H9 (cell line): ENCODE measurements at regions not wholly inside any gene's neighbourhood (a gene's known extent, or its start where the extent isn't known, plus 50 kb on each side); places are given as distances from the start of the nearest gene placed in this dataset.

Experiments
- DNase-seq: peaks from one replicate; pipeline ENCODE4 v3.0.0-alpha.2; 2017
- H2AFZ ChIP-seq: one replicate; pipeline ENCODE4 v1.6.1; 2013; ENCODE audit warnings: mild to moderate bottlenecking, low read length, control low read depth, moderate library complexity
- H2AK5ac ChIP-seq: 2 replicates; pipeline ENCODE4 v1.6.1; 2013; ENCODE audit warnings: low read length, control low read depth, mixed read lengths; ENCODE audit not compliant: insufficient read length
- H2BK120ac ChIP-seq: one replicate; pipeline ENCODE4 v1.6.1; 2013; ENCODE audit warnings: low read depth, mild to moderate bottlenecking, low read length, control low read depth, inconsistent platforms; ENCODE audit not compliant: poor library complexity, severe bottlenecking
- H2BK12ac ChIP-seq: 2 replicates; pipeline ENCODE4 v1.6.1; 2013; ENCODE audit warnings: low read length, control low read depth, mixed read lengths, low read depth; ENCODE audit not compliant: insufficient read length
- H2BK15ac ChIP-seq: 2 replicates; pipeline ENCODE4 v1.6.1; 2013; ENCODE audit warnings: low read depth, low read length, control low read depth
- H2BK20ac ChIP-seq: one replicate; pipeline ENCODE4 v1.6.1; 2013; ENCODE audit warnings: low read depth, mild to moderate bottlenecking, low read length, control low read depth, inconsistent platforms; ENCODE audit not compliant: poor library complexity, severe bottlenecking
- H2BK5ac ChIP-seq: 2 replicates; pipeline ENCODE4 v1.6.1; 2013; ENCODE audit warnings: low read length, control low read depth, mixed read lengths; ENCODE audit not compliant: insufficient read length
- H3K14ac ChIP-seq: 2 replicates; pipeline ENCODE4 v1.6.1; 2013; ENCODE audit warnings: low read length, control low read depth; ENCODE audit not compliant: insufficient read depth
- H3K18ac ChIP-seq: 2 replicates; pipeline ENCODE4 v1.6.1; 2013; ENCODE audit warnings: low read depth, mild to moderate bottlenecking, mixed read lengths, low read length, control low read depth; ENCODE audit not compliant: insufficient read length
- H3K23ac ChIP-seq: 2 replicates; pipeline ENCODE4 v1.6.1; 2013; ENCODE audit warnings: low read length, control low read depth, mixed read lengths, low read depth; ENCODE audit not compliant: insufficient read length
- H3K23me2 ChIP-seq: 2 replicates; pipeline ENCODE4 v1.6.1; 2013; ENCODE audit warnings: low read depth, mild to moderate bottlenecking, mixed read lengths, low read length, control low read depth; ENCODE audit not compliant: insufficient read length, poor library complexity, severe bottlenecking
- H3K27ac ChIP-seq: 2 replicates; pipeline ENCODE4 v1.5.1; 2013; ENCODE audit warnings: low read length, control low read depth, mixed read lengths, low read depth; ENCODE audit not compliant: insufficient read length
- H3K27me3 ChIP-seq: 2 replicates; pipeline ENCODE4 v1.6.1; 2013; ENCODE audit warnings: low read length, control low read depth, inconsistent platforms; ENCODE audit not compliant: insufficient read depth
- H3K4ac ChIP-seq: 2 replicates; pipeline ENCODE4 v1.6.1; 2013; ENCODE audit warnings: low read depth, mild to moderate bottlenecking, control low read depth, inconsistent platforms, low read length, moderate library complexity
- H3K4me1 ChIP-seq: 2 replicates; pipeline ENCODE4 v1.6.1; 2013; ENCODE audit warnings: low read length, control low read depth, inconsistent platforms; ENCODE audit not compliant: insufficient read depth
- H3K4me2 ChIP-seq: 2 replicates; pipeline ENCODE4 v1.6.1; 2013; ENCODE audit warnings: low read length, control low read depth, mixed read lengths; ENCODE audit not compliant: insufficient read length, insufficient read depth
- H3K56ac ChIP-seq: 2 replicates; pipeline ENCODE4 v1.6.1; 2013; ENCODE audit warnings: low read depth, mild to moderate bottlenecking, mixed read lengths, low read length, control low read depth; ENCODE audit not compliant: insufficient read length
- H3K79me1 ChIP-seq: 2 replicates; pipeline ENCODE4 v1.6.1; 2013; ENCODE audit warnings: low read depth, mild to moderate bottlenecking, moderate library complexity, low read length, control low read depth, inconsistent platforms; ENCODE audit not compliant: insufficient read depth, poor library complexity, severe bottlenecking
- H3K79me2 ChIP-seq: 2 replicates; pipeline ENCODE4 v1.6.1; 2013; ENCODE audit warnings: low read length, control low read depth, inconsistent platforms; ENCODE audit not compliant: insufficient read depth
- H3K9ac ChIP-seq: 2 replicates; pipeline ENCODE4 v1.6.1; 2013; ENCODE audit warnings: low read length, control low read depth, mixed read lengths; ENCODE audit not compliant: insufficient read length; ENCODE audit errors: extremely low read depth
- H3K9me3 ChIP-seq: one replicate; pipeline ENCODE4 v1.6.1; 2013; ENCODE audit warnings: low read depth, low read length, inconsistent platforms; ENCODE audit not compliant: control insufficient read depth
- H3T11ph ChIP-seq: one replicate; pipeline ENCODE4 v1.6.1; 2013; ENCODE audit warnings: mild to moderate bottlenecking, low read length, control low read depth, inconsistent platforms
- H4K20me1 ChIP-seq: one replicate; pipeline ENCODE4 v1.6.1; 2013; ENCODE audit not compliant: control insufficient read depth, insufficient read length, insufficient read depth
- H4K5ac ChIP-seq: 2 replicates; pipeline ENCODE4 v1.6.1; 2013; ENCODE audit warnings: low read depth, mild to moderate bottlenecking, mixed read lengths, low read length, control low read depth; ENCODE audit not compliant: insufficient read length
- H4K8ac ChIP-seq: replicated peaks from 2 replicates; pipeline ENCODE4 v1.6.1; 2013; ENCODE audit warnings: low read length, control low read depth, mixed read lengths, low read depth; ENCODE audit not compliant: insufficient read length
- H4K91ac ChIP-seq: 2 replicates; pipeline ENCODE4 v1.6.1; 2013; ENCODE audit warnings: low read depth, mild to moderate bottlenecking, moderate library complexity, mixed read lengths, low read length, control low read depth; ENCODE audit not compliant: insufficient read length
- H3K27ac Mint-ChIP-seq, 3 experiments: 2 replicates in 2 of 3; 3 replicates in 1 of 3; pipeline ENCODE4 v1.8.0; 2020 to 2021; ENCODE audit warnings: mixed read lengths in 3 of 3, mild to moderate bottlenecking in 1 of 3, moderate library complexity in 1 of 3
- H3K27me3 Mint-ChIP-seq: 2 replicates; pipeline ENCODE4 v1.8.0; 2021; ENCODE audit warnings: low read depth, mild to moderate bottlenecking, moderate library complexity, mixed read lengths
- H3K36me3 Mint-ChIP-seq, 3 experiments: 2 replicates in 2 of 3; 3 replicates in 1 of 3; pipeline ENCODE4 v1.8.0; 2020 to 2021; ENCODE audit warnings: low read depth in 3 of 3, mixed read lengths in 3 of 3; ENCODE audit not compliant: insufficient read depth in 1 of 3
- H3K4me1 Mint-ChIP-seq, 2 experiments: 2 replicates each; pipeline ENCODE4 v1.8.0; 2020; ENCODE audit warnings: mixed read lengths in 2 of 2
- H3K4me3 Mint-ChIP-seq, 2 experiments: 2 replicates in 1 of 2; 3 replicates in 1 of 2; pipeline ENCODE4 v1.8.0; 2020 to 2021; ENCODE audit warnings: mild to moderate bottlenecking in 2 of 2, mixed read lengths in 2 of 2, moderate library complexity in 1 of 2
- H3K9me3 Mint-ChIP-seq, 2 experiments: 2 replicates in 1 of 2; 3 replicates in 1 of 2; pipeline ENCODE4 v1.8.0; 2020; ENCODE audit warnings: mild to moderate bottlenecking in 2 of 2, mixed read lengths in 2 of 2, moderate library complexity in 1 of 2
- CTCF ChIP-seq: fragments of 200-600 bp; sonication (generic); conservative IDR thresholded peaks from 3 replicates; pipeline ENCODE4 v1.8.0; 2021; ENCODE audit warnings: antibody characterized with exemption, mild to moderate bottlenecking
- WGBS: extraction: QIAGEN DNeasy Blood & Tissue Kit; methylation state at CpG from one replicate; pipeline ENCODE4 v1.1.7; 2013; ENCODE audit warnings: missing lambda C conversion rate, low lambda C conversion rate, mixed read lengths; ENCODE audit not compliant: insufficient read length; ENCODE audit errors: extremely low coverage; 5-methylcytosine and 5-hydroxymethylcytosine counted together

- Histone ChIP-seq H3K4me1 (peaks cover 3% of the 10 kb centered on the region; the same call in 1 of the 2 replicates), H3K23ac (no peak overlapping the region), H3K27me3 (no peaks in the 10 kb centered on the region), H3K14ac (no peak overlapping the region), H3K27ac (no peak overlapping the region), H3K23me2 (no peaks in the 10 kb centered on the region), H2BK12ac (no peak overlapping the region), H3K56ac (no peak overlapping the region), H3K18ac (no peak overlapping the region), H2BK120ac (no peak overlapping the region), H2BK5ac (no peak overlapping the region), H2BK20ac (no peak overlapping the region), H3K9me3 (no peaks in the 10 kb centered on the region), H3K9ac (no peak overlapping the region), H4K91ac (no peak overlapping the region), H4K8ac (no peak overlapping the region), H3K4ac (no peak overlapping the region), H4K5ac (no peak overlapping the region), H3K79me2 (no peaks in the 10 kb centered on the region), H3K4me2 (no peak overlapping the region), H3K79me1 (no peaks in the 10 kb centered on the region), H3T11ph (no peak overlapping the region), H2AFZ (no peak overlapping the region), H2AK5ac (no peak overlapping the region), H2BK15ac (no peak overlapping the region), H4K20me1 (no peaks in the 10 kb centered on the region)
- no peak overlapping the region for H3K4me3 Mint-ChIP-seq
- H3K36me3 Mint-ChIP-seq = peaks cover 0 to 2% (median 0%) of the 10 kb centered on the region in 3 experiments; a peak in 2 of 7 replicates
- H3K9me3 Mint-ChIP-seq = no peaks in the 10 kb centered on the region
- H3K27ac Mint-ChIP-seq = no peak overlapping the region
- WGBS = no CpG with 5 or more reads among the region's 5 CpGs
- H3K27me3 Mint-ChIP-seq = peaks cover 44% of the 10 kb centered on the region
- TF ChIP-seq CTCF = no peak
- no peak for DNase-seq
- peaks cover 4 to 6% of the 10 kb centered on the region in 2 experiments; a peak in 3 of 4 replicates for H3K4me1 Mint-ChIP-seq
Measured at GRCh38 chr14:76320486-76320885, 55.5 kb upstream of the ESRRB start.
